ENCODE measurements at regions not wholly inside any gene's neighbourhood (a gene's known extent, or its start where the extent isn't known, plus 50 kb on each side); places are given as distances from the start of the nearest gene placed in this dataset.

DNA sequence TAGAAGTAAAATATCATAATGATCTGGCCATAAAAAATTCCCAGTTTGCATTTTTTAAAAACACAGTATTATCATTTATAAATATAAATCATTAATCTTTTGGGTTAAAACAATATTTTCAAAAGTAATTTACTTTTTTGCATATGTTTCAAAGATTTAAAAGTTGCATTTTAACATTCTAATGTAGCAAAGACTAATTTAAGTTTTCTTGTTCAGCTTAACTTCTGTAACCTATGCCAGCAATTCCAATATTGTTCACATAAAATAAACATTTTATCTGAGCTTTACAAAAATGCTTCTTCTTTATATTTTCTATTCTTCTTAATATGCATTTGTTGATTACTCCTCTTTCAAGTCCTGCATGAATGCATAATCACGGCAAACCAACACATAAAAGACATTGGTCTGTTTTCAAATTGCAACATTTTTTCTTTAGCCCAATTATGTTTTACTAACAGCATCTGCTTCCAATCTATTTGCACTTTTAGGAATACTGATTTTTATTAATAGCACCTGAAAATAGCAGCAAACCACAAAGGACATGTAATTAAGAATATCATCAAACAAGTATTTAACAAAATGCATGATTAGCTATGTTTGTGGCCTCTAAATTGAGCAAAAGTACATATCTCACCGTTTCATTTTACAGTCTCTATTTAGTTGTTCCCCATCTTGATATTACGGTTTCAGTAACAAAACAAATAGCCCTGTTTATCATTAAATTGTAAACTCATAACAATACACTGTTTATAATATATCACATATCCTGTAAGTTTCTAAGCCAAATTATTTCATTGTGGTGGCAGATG is 286.9 kb upstream of the NFE2L3 start:
- CTCF ChIA-PET, result interaction anchor here (1.1 kb wide), 1 partner anchor 28 kb away, joined by 3 read pairs; no protein-coding TSS in a partner anchor
- peaks cover 64% of the 10 kb centered on the region for H3K27me3 ChIP-seq (ENCODE audit: insufficient read depth, low read length)
- no peak for TF ChIP-seq CEBPB (IDR thresholded peaks at IDR 0.05; ENCODE audit: low read depth)
- no peak for TF ChIP-seq REST (IDR thresholded peaks at IDR 0.05; ENCODE audit: low read depth)
- peak; percentile 91 for TF ChIP-seq EZH2 (IDR thresholded peaks at IDR 0.05)
- TF ChIP-seq EZH2phosphoT487 (IDR thresholded peaks at IDR 0.05; ENCODE audit: borderline replicate concordance), result 0 out of 2 replicates have a peak, but pooled peaks have one; percentile 88
- no peak for TF ChIP-seq YY1 (IDR thresholded peaks at IDR 0.05; ENCODE audit: extremely low read depth, insufficient replicate concordance, low read depth, low read length)
- TF ChIP-seq, protein P1, sequence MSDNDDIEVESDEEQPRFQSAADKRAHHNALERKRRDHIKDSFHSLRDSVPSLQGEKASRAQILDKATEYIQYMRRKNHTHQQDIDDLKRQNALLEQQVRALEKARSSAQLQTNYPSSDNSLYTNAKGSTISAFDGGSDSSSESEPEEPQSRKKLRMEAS (IDR thresholded peaks at IDR 0.05), result no peak
- TF ChIP-seq RAD21 (IDR thresholded peaks at IDR 0.05; ENCODE audit: low read depth), result no peak
- TF ChIP-seq POLR2A (IDR thresholded peaks at IDR 0.05; ENCODE audit: borderline replicate concordance, extremely low read depth, insufficient read depth, insufficient read length), result no peak
- TF ChIP-seq ELF1 (IDR thresholded peaks at IDR 0.05; ENCODE audit: borderline replicate concordance, low read depth), result no peak
- TF ChIP-seq FOSL1 (IDR thresholded peaks at IDR 0.05; ENCODE audit: low read depth), result no peak

More for the DNA sequence above, 286.9 kb upstream of the NFE2L3 start:
- Histone ChIP-seq H3K4me1 (ENCODE audit: control insufficient read depth in 1 of 2, insufficient read depth in 2 of 2, low read length in 2 of 2) (peaks cover 0 to 6% of the 10 kb centered on the region in 2 experiments; a peak in 2 of 4 replicates), H3K36me3 (ENCODE audit: control insufficient read depth in 1 of 2, insufficient read depth in 2 of 2, low read length in 2 of 2) (no peaks in the 10 kb centered on the region), H3K27ac (ENCODE audit: low read depth, low read length) (no peak overlapping the region), H3K4me3 (replicated peaks in 1 of 2; ENCODE audit: low read depth in 1 of 2, low read length in 2 of 2) (no peak overlapping the region), H3K9me2 (ENCODE audit: insufficient read depth) (no peaks in the 10 kb centered on the region), H3K4me2 (ENCODE audit: low read length) (no peak overlapping the region), H2AFZ (ENCODE audit: low read depth, low read length, poor library complexity, severe bottlenecking) (no peak overlapping the region), H3K79me2 (ENCODE audit: insufficient read depth, low read length) (no peaks in the 10 kb centered on the region), H4K20me1 (ENCODE audit: insufficient read depth) (no peaks in the 10 kb centered on the region; the same call in 1 of the 2 replicates), H3K9ac (ENCODE audit: low read length) (no peak overlapping the region), H3K9me3 (ENCODE audit: control insufficient read depth in 1 of 2, insufficient read depth in 1 of 2, low read depth in 1 of 2, low read length in 2 of 2) (no peaks in the 10 kb centered on the region)
- DNase-seq (ENCODE audit: low read depth, low spot score) (no peak), ATAC-seq (no peak)
- ChIA-PET RAD21 (ENCODE audit: low non-redundant PET in 1 of 2, low total read pairs in 2 of 2, uncharacterized antibody in 2 of 2, unreplicated experiment in 2 of 2) (no interaction called here), POLR2A (no interaction called here)
- no TSS peak for BruUV-seq (replicated peaks)
- intact Hi-C loops (cut with micrococcal nuclease), result loop anchor here (5.0 to 10.0 kb wide), 2 partner anchors 883 to 1300 kb away; partner anchors contain the start of genes HOXA9 and OSBPL3

All from HCT116 (cell line).